Tibial nerve (tissue), 3 donors: ENCODE measurements at regions not wholly inside any gene's neighbourhood (a gene's known extent, or its start where the extent isn't known, plus 50 kb on each side); places are given as distances from the start of the nearest gene placed in this dataset.

ENCODE experiments used
- CTCF ChIP-seq, 5 experiments: fragments of 200-600 bp in 3 of 5; fragments of 450-650 bp in 2 of 5; sonication (generic) in 3 of 5; IDR thresholded peaks; one replicate each; pipeline ENCODE4 v1.5.1; 2016 to 2019; ENCODE audit warnings: antibody characterized with exemption in 5 of 5, mild to moderate bottlenecking in 3 of 5, moderate library complexity in 2 of 5
- POLR2A ChIP-seq, 2 donors: fragments of 450-650 bp; IDR thresholded peaks; one replicate each; pipeline ENCODE4 v1.6.1; 2017; ENCODE audit warnings: antibody characterized with exemption in 2 of 2, mild to moderate bottlenecking in 2 of 2, moderate library complexity in 2 of 2

- TF ChIP-seq CTCF (IDR thresholded peaks at IDR 0.05): no peak
- no peak for TF ChIP-seq POLR2A (IDR thresholded peaks at IDR 0.05)
Measured at GRCh38 chr1:73537400-73537799, 660.6 kb downstream of the LRRIQ3 start.
